8988T (cell line): ENCODE measurements at regions not wholly inside any gene's neighbourhood (a gene's known extent, or its start where the extent isn't known, plus 50 kb on each side); places are given as distances from the start of the nearest gene placed in this dataset.

ENCODE experiments used
- DNase-seq: peaks from one replicate; pipeline ENCODE4 v3.0.0; 2011

DNA sequence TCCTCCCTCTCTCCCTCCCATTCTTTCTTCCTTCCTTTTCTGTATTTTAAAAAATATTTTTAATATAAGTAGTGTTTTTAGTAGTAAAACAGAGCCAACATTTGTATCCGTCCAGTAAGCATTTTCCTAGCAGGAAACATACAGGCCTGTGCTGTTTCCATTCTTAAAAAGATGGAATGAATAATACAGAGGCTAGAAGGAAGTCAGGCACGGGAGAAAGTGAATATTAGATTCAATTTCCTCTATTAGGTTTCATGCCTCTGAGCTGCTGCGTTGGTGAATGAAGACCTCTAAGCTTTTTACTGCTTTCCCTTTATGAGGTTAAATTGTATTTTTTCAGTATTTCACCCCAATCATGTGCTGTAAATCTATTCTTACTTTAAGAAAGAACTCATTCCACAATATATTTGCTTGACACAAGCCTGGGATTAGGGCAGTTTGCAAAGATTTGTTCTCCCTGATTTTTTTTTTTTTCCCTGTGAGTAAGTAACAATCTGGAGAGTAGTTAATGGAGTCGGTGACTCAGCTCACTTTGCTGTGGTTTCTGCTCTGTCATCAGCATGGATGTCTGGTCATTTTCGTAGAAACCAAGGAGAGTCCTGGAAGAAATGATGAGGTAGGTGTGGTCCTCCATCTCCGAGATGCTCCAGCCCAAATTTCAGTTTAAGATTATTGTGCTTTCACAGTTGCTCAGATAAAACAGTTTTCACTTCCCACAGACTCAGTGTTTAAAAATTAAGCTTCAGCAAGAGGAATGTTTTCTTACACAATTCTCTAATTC is 76.1 kb upstream of the PITRM1 start:
- no peak for DNase-seq

DNA sequence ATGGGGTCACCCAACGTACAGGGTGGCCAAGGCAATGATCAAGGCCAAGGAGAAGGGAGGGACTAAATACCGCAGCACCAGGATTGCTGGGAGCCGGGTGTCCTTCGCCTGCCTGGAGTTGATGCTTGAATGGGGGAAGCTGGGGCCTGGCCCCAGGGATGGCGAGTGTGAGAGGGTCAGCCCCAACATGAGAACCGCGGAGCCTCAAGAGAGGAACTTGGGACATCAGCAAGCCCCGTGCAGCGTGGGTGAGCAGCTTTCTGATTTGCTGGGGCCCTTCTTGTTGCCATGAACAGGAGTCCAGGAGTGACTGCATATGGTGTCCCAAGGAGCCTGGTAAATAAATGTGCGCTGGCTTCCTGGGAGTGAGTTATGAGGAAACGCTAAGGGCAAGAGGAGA is 72.8 kb upstream of the PITRM1 start:
- DNase-seq, result no peak

DNA sequence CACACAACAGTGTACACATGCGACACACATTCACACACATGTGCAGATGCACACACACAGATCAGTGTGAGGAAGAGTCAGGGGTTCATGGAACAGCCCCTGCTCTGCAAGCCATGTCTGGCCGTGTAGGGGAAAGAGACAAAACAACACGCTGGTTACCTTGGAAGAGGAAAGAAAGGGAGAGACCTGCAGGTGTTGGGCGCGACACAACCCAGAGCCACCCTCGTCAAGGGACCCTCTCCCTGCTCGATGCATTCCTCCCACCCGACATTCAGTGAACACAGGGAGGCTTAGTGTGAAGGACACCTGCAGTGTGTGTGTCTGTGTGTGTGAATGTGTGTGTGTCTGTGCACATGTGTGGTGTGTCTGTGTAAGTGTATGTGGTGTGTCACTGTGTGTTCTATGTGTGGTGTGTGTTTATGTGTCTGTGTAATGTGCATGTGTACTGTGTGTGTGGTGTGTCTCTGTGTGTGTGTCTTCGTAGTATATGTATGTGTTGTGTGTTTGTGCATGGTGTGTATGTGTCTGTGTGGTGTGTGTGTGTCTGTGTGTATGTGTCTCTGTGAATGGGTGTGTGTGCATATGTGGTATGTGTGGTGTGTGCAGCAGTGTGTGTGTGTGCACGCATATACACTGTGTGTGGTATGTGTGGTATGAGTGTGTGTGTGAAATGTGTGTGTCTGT is 69.5 kb upstream of the PITRM1 start:
- no peak for DNase-seq

DNA sequence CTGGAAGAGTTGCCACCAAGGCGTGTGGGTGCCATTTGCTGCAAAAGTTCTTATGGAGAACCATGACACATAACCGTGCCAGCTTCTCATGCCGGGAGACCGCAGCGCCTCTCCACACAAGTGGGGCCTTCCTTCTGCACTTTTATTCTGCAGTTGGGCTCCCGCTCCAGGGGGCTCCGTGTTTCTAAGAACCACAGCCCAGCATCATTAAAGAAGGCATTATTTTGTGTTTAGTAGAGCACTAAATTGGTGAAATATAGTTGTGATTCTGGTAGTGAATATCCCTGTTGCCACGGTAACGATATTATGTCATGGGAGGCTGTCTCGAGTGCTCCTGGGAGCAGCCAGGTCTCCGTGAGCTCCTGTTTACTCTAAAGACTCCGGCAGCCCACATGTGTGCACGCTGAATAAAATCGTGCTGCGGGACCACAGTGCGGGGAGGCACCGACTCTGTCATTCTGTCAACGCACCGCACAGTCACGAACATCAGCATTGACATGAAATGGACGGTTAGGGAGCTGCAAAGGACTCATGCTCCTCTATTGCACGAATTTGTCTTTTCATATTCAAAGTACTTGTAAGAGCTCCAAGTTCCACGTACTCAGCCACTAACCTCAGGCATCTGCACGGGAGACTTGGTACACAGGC is 68.8 kb upstream of the PITRM1 start:
- DNase-seq, result no peak

DNA sequence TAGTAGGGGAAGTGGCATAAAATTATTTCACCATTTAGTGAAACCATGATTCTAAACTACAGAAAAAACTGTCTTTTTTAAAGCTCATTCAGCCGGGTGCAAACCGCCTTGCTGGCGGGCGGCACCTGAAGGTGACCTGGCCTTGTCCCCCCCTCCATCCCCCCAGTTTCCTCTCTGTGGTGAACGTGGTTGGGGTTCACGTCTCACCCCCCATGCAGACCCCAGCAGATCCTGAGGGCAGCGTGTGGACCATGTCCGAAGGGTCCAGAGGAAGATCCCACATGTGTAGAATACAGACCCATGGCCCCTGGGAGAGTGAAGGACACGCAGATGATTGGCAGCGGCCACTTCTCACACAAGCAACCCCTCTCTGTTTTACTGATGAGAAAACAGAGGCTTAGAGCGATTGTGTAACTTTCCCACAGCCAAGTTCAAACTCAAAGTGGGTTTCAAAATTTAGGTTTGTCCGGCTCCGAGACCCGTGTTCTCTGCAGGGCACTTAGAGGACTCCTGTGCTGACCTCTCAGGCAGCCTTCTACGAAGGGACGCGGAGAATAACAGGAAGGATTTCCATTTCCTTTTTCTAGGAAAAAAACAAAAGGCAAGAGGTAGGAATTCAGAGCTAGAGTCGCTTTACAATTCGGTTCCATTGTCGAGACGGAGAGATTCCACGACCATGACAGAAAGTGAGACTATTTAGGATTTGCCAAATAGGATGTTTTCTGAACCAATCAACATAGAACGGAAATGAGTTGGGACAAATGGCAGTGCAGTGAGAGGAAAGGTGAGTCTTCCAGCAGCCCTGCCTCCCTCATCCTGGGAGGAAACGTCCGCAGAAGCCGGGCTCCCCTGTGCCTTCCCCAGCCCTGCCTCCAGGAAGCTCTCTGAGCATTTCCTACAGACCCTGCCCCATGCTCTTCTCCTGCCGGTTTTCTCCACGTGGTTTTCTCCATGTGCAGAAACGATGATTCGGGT is 67.6 kb upstream of the PITRM1 start:
- DNase-seq, result no peak

DNA sequence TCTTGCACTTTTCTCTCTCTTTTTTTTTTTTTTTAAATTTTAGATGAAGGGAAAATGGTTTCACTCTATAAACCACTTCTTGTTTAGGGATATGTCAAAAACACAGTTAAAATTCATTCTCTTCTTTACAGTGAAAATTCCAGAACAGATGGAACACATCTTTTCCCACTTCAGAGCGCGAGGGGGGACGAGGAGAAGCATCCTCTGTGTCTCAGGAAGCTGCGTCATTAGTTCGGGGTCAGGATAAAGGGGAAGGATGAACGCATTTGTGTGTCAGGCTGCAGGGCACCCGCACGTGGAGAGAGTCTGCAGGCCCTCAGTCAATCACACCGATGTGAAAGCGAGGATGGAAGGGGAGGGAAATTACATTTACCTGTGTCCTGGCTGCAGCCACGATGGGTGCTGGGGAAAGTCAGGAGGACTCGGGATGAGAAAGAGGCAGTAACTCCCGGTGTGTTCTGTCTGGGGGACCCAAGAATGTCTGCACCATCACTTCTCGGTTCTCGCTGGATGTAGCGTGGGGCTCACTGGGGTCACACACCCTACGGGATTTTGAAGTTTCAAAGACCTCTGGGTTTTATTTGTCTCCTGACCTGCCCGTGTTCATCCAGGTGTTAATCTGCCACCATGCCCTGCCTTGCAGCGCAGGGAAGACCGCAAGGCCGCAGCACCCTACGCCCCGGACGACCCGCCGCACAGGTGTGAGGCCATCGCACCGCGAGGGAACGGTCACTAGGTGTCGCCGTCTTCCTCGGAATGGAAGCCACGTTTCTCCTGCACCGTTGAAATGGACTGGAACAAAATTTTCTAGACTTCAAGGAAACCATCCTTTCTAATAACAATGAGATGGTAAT is 66.7 kb upstream of the PITRM1 start:
- peak; percentile 50 for DNase-seq

DNA sequence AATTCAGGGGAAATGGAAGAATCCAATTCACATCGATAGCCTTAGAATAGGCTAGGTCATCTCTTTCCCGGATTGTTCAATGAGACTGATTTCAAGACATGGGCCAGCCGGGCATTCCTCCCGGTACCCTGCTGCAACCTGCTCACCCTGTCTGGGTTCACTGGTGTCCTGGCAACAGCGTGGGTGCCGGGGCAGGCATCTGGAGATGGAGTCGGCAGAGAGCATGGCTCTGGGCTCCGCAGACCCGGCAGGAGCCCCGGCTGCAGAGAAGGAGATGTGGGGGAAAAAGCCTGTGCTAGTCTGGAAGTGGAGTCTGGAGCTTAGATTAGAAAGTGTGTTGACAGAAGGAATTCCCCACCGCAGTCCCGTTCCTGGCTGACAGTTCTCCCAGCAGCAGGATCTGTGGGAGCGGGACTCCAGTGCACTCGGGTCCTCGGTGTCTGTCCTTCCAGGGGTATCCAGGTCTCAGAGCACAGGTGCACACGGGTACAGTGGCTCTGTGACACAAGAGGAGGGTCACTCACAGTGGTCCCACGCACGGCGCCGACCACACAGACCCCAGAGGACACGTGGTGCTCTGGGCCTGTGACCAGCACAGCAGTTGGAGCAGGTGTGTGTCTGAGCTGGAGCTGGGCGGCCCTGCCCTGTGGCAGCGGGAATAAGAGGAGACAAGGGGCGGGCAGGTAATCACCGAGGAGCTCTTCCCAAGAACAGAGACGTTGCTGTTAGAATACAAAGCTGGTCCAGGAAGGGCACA is 65.7 kb upstream of the PITRM1 start:
- no peak for DNase-seq

DNA sequence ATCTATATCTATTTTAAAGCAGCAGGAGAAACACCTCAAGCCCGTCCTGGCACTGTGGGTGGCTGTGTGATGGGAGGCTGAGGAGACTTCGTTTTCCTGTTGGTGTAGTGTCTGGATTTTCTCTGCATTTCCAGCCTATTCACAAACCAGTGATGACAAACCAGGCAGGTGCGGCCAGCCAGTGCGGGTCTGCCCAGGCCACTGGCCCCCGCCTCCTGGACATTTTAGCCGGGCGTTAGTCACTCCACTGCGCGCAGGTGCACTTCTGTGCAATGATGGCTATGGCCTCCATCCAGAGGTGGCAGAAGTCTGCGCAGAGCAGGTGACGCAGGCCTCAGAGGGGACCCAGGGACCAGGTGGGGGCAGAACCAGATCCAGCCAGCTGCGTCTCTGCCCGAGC is 64.9 kb upstream of the PITRM1 start:
- DNase-seq, result no peak

DNA sequence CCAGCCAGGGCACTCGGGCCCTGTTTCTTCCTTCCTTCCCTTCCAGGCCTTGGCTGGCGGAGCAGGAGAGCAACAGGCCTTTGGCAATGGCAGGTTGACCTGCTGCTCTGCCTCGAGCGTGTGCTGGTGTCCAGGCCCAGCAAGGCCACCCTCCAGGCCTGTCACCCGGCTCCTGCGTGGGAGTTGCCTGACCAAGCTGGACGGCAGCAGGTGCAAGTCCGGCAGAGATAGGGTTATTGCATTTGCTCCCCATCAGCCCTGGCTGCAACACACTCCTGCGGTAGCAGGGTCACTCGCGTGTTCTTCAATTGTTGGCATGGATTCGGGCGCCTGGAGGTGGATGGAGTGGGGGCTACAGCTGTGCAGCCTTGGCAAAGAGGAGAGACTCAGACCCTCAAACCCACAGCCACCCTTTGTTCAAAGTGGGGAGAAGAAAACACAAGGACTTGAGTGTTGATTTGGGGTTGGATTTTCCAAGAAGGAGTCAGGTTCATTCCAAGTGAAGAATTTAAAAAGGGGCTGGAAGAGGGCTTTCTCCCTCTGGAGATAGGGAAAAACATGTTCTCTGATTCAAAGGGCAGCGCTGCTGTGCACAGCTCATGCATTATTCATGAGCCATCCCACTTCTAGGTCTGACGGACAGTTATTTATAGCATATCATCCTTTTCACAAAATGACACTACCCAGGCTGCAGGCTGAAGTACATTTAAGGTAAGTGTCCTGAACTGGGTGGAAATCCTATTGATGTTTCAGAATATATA is 64.2 kb upstream of the PITRM1 start:
- DNase-seq, result no peak

DNA sequence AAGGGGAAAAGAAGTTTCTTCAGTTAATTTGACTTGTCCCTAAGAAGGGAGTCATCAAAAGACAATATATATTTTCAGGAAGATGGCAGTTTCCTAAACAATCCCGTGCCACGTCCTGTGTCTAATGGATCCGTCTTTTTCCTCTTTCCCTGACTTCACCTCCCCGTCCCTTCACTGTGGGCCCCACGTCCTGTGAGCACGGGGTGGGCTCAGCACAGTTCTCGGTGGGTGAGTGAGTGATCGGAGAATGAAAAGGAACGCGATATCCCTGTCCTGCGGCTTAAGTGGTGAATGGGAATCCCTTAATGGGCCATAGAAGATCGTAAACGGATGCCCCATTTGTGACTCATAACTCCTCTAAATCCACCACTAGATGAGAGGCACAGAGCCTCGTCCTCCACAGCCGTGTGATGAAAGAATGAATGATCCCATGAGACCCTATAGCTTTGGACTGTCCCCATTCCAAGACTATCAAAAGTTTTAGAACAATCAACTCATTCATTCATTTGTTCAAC is 63.5 kb upstream of the PITRM1 start:
- DNase-seq, result no peak

DNA sequence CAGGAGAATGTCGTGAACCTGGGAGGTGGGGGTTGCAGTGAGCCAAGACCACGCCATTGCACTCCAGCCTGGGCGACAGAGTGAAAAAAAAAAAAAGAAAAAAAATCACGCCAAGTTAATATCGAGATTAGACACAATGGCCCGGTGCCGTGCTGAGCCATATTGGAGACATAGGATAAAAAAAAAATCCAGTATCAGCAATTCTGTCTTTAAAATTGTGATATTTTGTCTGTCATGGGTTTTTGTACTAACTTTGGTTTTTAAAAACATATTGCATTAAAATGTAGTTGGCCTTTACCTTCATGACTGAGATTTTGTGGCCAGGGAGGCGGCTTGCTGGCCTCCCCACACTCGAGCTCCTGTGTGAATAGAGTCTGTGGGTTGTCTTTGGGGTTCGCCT is 62.8 kb upstream of the PITRM1 start:
- DNase-seq, result no peak

DNA sequence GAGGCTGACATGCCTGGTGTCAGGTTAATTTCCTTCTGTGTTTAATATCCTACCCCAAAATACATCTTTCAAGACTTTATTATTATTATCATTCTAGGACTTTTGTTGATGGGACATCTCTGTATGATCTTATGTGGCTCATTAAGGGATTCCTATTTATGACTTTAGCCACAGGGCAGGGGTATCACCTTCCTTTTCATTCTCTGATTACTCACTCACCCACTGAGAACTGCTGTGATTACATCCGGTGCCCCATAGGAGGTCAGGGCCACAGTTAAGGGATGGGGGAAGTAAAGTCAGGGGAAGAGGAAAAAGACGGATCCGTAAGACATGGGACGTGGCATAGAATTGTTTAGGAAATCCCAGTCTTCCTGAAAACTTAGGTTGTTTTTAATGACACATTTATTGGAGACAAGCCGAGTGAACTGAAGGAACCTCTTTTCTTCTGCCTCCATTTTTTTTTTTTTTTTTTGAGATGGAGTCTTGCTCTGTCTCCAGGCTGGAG is 61.0 kb upstream of the PITRM1 start:
- DNase-seq, result no peak

DNA sequence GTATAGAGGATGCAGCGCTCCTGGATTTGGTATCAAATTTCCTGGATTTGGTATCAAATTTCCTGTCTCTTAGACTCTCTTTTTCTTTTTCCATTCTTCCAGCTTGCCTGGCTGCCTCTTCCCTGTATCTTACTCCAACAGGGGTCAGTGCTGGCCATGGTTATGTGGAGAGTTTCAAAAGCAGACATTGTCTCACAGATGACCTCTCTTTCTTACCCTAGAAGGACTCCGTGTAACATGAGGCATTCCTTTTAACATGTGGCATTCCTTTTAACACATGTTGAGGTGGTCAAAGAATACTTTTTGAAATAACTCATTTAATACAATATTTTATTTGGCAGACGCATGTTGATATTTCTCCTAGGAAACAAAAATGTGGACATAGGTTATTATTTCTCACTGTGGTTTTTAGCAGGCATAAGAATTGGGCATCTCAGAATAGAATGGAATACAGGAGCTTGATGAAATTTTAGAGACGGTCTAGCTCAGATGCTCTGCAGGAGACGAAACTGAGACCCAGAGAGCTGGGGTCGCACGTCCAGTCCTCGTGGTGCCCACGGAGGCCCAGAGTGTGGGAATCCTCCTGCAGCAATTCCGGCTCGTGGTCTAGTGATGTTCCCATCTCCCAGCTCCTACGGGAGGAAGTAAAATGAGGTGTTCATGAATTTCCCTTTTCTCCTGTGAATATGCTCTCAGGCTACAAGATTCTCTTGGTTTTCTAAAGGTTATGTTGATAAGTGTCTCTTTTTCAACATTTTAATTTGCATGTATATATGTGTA is 59.6 kb upstream of the PITRM1 start:
- DNase-seq, result no peak

DNA sequence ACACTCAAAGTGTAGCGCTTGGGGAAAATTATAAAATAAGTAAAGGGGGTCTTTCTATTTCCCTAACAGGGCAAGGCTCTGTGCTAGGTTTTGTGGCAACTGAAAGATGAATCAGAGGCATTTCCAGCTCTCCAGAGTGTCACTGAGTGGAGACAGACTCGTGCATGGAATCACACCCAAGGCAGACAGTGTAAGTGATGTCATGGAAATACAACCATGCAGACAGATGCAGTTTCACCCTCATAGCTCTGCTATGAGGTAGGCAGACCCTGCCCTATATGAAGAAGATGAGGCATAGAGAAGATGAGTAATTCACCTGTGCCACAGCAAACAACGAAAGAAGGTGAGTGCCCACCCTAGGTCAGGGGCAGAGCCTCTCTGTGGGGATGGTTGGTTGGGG is 57.2 kb upstream of the PITRM1 start:
- no peak for DNase-seq

DNA sequence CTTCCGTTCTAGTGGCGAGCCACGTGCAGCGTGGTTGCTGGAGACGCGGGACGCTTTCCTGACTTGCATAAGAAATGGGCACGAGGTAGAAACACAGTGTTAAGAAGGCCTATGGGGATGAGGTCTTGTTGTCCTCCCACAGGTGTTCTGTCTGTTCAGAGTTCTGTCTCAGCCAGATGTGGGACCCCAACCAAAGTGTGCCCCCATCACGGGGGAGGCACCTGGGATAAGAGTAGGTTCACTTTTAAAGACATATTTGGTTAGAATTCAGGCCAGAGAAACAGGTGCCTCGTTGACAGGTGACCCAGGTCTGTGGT is 56.0 kb upstream of the PITRM1 start:
- DNase-seq, result no peak

DNA sequence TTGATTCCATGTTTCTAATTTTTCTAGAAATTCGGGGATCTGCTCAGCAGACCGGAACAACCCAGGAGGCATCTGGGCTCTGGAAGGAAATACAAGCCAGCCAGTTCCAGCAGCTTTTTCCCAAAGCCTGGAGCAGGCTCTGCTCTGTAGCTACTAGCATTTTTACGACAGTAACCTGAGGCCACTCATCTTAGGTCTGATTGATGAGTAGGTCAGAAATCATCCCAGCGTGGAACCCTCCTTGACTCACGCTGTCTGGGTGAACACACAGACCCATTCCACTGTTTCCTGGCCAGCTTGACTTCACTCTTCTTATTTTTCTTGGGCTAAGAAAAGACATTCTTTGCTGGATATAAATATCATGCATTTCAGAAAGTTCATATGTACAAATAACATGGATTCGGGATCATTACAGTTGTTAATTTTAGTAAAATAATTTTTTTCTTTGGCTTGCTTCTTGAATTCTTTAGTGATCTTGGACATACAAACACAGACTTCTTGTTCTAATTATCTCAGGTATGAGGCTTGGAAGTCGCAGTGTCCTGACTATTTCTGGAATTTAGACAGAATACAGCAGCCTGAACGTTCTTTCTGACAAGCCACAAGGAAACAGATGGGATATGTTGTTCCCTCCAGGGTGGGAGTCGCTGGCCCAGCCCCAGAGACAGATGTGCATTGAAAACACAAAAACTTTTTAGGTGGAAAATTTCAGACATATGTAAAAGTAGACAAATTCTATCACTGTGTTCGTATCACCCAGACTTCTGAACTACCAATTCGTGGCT is 54.6 kb upstream of the PITRM1 start:
- DNase-seq, result no peak

DNA sequence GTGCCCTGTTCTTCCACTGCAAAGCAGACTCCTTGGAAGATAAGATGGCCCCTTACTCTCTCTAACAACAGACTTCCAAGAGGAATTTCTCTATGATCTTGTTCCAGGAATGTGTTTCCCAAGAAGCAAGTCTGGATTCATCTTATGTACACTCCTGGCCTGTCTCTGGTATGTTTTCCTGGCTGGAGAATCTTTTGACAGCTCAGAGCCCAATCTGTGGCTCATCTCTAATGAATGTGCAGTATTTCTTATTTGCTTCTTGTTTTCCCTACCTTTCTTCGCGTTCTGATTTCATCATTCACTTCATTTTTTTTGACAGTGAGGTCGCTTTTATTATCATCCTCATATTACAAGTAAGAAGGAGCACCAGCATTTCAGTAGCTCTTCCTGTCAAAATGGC is 53.0 kb upstream of the PITRM1 start:
- DNase-seq, result no peak

DNA sequence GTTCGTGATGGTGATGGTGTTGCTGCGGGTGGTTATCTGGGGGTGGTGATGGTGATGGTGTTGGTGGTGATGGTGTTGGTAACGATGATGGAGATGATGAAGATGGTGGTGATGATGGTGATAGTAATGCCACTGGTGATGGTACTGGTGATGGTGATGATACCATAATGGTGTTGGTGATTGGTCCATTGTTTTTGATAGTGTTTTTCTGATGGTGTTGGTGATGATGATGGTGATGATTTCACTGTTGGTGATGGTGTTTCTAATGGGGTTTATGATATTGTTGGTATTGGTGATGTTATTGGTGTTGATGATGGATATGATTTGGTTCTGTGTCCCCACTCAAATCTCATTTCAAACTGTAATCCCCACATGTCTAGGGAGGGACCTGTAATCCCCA is 51.7 kb upstream of the PITRM1 start:
- DNase-seq, result no peak

DNA sequence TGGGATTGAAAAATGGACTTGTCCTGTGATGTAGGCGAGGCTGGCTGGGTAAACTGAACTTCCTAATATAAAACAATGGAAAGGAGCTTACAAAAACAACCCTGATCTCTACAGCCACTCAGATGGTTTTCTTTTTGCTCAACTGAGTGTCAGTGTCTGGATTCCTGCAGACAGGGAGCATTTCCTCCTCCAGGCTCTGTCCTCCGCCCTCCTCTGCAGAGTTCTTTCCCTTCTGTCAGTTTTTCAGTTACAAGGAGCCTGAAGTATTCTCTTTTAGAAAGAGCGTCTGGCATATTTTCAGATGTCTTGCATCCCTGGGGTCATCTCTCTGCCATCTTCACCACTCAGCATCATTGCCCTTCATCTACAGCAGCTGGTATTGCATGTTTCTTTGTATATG is 50.0 kb upstream of the PITRM1 start:
- no peak for DNase-seq
